GM18868 (cell line): ENCODE measurements at regions not wholly inside any gene's neighbourhood (a gene's known extent, or its start where the extent isn't known, plus 50 kb on each side); places are given as distances from the start of the nearest gene placed in this dataset.

ENCODE experiments used
- ATAC-seq: cut with Tn5 transposase; IDR thresholded peaks from one replicate; pipeline ENCODE4 v1.9.1; 2021; ENCODE audit warnings: mild to moderate bottlenecking, moderate library complexity; ENCODE audit not compliant: unreplicated experiment

DNA sequence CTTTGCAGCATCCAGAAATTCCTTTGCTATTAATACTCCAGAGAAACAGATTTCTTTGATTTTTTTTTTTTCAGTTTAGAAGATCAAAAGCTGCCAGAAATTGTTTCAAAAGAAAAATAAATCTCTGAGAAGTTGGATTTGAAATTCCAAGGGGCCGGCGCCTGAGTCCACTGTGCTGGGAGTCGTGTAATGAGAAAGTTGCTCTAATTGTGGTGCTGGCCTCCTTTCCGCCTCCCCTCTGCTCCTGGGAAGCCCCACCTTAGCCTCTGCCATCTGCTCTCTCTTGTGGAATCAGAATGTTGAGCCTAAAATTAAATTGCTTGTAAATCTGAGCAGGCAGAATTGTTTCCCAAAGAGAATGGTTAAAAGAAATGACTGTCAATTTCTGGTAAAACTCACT, 93.3 kb downstream of the EMX2 start:
- ATAC-seq = no peak

DNA sequence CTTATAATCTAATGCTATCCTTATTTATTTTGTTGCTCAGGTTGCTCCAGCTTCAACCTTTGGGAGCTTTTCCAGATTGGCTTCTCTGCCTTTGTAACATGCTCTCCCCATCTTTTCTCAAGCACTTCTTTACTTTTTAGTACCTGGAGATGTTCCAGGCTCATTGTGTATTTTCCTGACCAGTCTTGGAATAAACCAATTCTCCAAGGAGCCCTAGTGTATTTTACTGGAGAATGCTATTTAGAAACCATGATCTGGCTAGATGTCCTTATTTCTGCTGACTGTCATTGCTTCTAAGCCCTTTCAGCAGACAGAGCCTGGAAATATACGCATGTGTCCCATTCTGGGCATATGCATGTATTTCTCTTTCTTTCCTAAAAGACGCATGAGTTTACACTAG, 95.7 kb downstream of the EMX2 start:
- no peak for ATAC-seq

DNA sequence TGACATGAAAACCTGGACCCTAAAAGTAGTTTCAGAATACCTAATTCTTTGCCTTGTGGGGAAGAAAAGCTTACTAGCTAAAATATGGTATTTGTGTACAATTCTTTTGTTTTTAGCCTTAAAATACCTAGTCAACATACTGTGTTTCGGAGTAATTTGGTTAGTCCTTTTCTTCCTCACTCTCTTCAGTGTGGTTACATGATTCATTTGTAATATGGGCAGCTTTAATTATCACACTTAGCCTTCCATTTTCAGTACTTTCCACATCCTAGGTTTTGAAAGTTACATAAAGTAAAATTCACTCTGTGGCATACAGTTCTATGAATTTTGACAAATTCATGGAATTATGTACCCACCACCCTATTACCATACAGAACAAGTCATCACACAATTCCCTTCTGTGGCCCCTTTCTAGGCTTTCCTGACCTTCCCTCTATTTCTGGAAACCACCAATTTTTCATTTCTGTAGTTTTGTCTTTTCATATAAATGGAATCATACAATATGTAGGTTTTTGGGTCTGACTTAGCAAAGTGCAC, 96.2 kb downstream of the EMX2 start:
- ATAC-seq = no peak

DNA sequence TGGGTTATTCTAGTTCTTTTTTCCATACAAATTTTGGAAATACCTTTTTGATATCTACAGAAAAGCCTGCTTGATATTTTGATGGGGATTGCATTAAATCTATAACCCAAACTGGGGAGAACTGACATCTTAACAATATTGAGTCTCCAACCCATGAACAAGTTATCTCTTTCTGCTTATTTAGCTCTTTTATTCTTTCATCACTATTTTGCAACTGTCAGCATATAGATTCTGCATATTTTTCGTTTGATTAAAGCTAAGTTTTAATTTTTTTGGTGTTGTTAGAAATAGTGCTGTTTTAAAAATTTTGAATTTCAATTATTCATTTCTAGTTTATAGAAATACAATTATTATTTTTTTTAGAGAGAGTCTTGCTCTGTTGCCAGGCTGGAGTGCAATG, 97.9 kb downstream of the EMX2 start:
- ATAC-seq = no peak

DNA sequence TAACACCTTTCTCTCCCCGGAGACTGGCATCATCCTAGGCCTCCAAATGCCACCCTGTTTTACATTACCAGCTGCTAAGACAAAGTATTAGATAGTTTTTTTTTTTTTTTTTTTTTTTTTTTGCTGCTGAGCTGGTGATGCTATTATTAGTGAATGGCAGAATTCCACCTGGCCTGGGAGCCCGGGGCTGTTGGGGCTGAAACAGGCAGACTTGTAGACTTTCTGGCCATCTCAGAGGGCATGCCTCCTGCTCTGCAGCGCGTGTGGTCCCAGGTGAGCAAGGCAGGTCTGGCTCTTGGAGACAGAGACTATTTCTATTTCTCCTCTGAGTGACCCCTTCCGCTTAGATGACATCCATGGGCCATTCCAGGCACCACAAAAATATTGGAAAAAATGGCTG, 104.2 kb downstream of the EMX2 start:
- ATAC-seq = no peak

DNA sequence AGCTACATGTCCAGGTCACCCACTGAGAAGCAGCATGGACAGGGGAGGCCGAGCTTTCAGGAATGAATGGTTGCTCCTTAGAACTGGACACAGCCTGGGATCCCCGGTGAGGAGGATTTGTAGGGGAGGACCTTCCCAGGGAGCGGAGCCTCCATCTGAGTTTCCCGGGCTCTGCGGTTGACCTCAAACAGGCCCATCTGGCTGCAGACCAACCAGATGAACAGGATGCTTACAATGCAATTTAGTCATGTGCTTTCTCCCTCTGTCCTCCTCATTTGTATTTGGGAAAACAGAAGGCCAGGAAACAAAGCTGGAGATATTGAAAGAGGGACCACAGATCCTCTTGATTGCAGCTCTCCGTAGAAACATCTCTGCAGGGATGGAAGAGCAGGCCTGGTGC, 104.8 kb downstream of the EMX2 start:
- no peak for ATAC-seq

DNA sequence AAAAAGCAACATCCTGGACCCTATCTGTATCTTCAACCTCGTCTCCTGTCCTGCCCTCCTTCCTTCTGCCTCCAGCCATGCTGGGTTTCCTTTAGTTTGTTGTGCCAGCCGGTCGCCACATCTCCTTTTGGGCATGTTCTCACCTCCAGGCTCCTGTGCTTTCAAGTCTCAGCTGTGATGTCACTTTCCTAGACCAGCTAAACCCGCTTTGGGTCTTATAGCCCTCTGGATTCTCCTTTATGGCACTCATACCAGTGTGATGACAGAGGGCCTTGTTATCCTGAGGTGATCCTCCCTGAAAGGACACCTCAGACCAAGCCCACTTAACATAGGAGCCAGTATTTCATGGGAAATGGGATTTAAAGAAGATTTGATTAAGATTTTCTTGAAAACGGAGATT, 108.6 kb downstream of the EMX2 start:
- ATAC-seq = no peak

DNA sequence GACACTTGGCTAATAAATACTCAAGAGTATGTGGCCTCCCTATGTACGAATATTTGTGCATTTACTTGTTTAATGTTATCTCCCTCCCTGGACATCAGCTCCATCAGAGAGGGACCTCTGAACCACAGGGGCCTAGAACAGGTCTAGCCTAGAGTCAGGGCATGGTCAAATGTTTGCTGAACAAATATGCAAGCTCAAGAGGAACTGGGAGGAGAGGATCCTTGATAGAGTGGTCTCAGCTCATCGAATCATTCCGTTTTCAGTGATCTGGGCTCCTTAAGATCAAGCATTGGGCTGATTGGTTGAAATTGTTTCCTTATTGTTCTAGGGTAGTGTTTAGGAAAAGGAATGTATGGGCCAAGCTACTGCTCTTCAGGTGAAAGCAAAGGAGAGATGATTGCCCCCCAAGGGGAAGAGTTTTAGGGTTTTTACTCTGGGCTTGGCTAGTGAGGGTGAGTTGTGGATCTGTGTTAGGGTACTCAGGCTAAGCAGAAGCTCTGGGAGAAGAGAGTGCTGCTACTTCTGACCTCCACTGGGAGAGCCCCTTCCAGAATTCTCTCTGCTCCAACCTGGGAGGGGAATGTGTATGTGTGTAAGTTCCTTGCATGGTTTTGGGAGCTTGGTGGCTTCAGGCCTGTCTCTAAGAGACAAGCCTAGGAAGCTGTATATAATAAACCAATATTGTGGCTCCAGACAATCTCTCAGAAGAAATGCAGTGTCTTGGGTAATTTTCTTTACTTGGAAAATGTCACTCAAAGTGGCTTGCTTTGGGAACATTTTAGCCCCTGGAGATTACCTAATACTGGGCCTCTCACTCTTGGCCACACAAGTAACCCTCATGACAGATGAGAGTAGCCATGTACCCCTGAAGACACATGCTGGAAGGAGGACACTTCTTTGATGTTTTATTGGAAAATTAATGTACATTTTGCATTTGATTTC, 110.0 kb downstream of the EMX2 start:
- ATAC-seq = peak; percentile 15

DNA sequence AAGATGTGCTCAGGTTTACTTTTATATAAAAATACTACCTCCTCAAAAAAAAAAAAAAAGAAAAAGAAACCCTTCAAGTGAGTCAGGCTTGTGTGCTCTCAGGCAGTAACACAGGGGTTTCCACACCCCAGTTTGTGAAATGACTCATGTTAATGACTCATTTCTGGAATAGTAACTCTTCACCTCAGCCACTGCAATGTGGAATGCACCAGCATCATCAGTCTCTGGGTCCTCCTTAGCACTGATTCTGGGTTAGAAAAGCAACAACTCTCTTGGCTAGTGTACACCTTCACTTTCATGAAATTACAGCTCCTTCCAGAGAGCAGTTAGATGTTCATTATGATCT, 110.6 kb downstream of the EMX2 start:
- peak; percentile 87 for ATAC-seq

DNA sequence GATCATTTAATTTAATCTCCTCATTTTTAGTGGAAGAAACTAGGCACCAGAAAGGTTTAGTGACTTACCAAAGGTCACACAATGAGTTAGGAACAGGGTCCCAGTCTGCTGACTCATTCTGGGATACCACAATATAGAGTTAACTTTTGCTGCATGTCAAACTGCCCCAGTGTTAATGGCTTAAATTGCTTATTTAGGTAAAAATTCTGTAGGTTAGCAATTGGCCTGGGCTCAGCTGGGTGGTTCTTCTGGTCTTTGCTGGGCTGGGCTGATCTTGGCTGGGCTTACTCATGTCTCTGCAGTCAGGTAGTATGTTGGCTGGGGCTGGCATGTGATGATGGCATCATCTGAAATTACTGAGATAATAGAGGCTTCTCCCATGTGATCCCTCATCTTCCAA, 111.6 kb downstream of the EMX2 start:
- no peak for ATAC-seq

DNA sequence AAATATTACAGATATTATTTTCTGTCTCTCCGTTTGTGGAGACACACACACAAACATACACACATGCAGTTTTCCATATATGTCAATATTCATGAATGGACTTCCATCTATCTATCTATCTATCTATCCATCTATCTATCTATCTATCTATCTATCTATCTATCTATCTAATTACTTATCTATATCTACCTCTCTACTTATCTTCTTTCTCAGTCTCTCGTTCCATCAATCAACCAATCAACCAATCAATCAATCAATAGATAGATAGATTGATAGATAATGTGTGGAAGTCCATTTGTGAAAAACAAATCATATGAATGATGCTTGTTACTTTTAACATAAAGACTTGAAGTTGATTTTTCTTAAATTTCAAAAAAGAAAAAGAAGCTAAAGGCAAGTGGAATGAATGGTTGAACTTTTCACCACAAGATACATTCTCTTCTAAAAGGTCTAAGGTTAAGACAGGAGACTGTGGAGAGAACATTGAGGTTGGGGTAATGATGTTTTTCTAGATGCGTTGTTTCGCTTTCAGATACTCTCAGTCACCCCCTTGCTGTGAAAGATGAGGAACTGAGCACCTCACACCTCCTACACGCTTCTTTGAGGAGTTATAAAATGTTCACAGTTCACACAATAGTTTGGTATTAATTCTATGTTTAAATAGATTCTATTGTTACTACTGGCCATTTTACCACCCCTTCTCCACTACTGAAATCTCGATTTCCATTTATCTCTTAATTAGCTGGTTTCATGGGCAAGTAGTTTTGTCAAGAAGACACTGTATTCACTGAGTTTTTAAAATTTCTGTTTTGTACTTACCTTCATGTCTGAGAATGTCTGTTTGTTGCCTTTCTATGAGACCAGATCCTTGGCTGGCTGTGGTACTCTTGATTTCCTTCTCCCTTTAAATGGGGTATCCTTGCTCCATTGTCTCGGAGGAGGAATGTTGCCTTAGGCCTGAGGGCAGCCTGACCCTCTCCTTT, 114.1 kb downstream of the EMX2 start:
- ATAC-seq = peak; percentile 82

DNA sequence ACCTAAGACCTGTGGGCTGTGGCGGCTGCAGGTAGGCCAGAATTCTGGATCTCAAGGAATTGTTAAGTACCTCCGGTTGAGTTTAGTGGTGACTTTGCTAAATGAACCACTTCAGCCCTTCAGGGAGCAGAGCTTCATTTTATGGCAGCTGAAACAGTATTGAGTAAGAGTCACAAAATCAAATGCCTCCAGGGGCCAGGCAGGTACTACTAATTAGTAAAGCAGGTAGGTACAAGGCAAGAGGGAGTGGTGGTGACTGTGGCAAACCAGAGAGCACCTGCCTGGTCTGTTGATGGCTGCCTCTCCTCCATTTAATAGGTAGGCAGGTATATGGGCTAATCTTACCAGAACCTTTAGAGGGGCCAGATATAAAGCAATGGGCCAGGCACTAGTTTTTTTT, 118.8 kb downstream of the EMX2 start:
- no peak for ATAC-seq

DNA sequence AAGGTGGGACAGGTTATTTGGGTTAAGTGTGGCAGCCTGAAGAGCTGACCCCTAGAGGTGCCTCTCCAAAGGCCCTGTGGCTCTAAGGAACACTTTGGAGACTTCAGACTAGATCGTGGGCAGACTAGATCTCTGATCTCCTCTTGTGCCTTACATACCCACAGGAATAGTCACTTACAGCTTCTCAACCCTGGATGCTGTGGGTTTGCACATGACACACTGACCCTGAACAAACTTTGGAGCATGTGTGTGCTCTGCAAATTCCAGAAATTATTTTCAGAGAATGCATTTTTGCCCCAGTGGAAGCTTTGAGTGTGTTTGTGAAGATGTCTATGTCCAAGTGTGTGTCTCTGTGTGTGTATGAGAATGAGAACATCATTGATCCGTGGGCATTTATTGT, 119.6 kb downstream of the EMX2 start:
- no peak for ATAC-seq

DNA sequence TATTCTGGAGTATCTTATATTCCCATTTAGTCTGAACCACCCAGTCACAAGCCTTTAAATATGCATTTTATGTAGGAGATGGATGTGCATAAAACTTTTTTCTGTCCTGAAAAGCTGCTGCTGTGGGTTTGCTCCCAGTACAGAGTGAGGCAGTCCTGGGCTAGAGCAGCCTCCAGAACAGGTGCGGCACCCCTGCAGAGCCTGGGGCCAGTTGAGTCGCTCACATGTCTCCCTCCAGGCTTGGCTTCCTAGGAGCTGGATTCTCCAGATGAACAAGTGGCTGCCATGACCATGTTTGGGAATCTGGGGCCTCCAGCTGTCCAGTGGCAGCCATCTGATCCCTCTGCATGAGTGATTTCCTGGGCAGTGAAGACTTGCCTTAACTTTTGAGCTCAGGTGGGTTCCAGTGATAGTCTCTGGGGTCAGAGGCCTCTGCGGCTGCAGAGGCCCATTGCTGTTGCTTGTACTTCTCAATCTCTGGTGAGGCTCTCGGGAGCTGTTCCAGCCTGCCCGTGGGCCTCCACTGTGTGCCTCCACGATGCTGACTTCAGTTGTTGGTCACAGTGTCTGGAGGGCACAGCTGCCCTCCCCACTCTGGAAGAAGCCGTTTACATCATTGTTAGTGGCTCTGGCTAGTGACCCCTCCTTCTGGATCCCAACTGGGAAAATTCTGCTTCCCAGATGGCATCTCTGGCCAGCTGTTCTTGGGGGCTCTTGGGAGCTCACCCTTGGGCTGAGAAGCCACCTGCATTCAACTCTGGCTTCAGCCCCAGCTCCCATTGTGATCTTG, 120.4 kb downstream of the EMX2 start:
- no peak for ATAC-seq

DNA sequence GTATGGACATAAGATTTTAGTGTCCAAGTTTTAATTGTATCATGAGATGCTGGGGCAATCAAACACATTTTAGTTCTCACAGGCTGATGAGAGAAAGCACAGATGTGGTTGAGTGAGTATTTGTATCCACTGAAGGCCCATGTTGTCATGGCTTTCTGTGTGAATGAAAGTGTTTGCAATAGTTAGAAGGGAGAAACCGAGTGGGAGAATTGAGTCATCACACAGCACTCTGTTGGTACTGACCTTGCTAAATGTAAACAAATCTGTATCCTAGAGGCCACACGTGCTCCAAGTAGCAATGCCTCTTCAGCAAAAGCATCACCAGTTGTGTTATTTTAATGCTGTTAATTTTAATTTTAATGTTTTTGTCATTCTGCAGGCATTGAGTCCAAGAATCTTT, 121.2 kb downstream of the EMX2 start:
- peak; percentile 99 for ATAC-seq

DNA sequence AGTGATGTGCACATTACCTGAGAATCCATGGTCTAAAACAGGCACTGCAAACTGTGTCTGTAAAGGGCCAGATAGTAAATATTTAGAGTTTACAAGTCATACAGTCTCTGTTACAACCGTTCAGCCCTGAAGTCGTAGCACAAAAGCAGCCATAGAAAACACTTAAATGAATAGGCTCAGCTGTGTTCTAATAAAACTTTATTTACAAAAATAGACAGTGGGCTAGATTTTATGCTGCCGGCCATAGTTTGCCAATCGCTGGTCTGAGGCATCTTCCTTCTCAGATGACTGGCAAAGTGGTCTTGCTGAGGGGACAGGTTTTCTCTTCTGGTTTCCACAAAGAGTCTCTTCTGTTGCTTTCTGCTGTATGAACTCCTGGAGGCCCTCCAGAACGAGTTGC, 121.7 kb downstream of the EMX2 start:
- no peak for ATAC-seq

DNA sequence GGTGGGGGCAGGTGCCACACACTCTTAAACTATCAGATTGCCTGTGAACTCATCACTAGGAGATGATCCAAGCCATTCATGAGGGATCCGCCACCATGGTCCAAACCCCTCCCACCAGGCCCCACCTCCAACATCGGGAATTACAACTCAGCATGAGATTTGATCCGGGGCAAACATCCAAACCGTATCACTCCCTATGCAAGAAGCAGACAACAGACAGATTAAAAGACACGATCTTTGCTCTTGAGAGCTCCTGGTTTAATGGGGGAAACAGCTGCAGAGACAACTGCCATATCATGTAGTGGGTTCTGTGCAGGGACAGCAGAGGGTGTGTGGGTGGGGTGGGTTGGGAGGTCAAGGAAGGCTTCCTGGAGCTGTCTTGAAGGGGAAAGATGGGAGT, 123.6 kb downstream of the EMX2 start:
- no peak for ATAC-seq

DNA sequence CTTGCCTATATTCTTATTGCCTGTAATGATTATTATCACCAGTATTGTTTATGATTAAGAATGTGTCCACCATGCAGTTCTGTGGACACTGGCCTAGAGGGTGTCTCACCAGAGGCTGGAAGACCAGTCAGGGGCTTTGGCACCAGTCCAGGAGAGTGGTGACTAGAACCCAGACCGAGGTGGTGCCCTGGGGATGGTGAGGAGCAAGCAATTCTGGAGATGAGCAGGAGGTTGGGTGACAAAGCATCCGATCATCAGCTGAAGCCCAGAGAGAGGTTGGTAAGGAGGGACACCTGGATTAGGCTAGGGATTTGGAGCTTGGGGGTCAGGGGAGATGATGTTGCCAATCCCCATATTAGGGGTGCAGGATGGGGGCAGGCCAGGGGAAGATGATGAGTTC, 124.4 kb downstream of the EMX2 start:
- no peak for ATAC-seq

DNA sequence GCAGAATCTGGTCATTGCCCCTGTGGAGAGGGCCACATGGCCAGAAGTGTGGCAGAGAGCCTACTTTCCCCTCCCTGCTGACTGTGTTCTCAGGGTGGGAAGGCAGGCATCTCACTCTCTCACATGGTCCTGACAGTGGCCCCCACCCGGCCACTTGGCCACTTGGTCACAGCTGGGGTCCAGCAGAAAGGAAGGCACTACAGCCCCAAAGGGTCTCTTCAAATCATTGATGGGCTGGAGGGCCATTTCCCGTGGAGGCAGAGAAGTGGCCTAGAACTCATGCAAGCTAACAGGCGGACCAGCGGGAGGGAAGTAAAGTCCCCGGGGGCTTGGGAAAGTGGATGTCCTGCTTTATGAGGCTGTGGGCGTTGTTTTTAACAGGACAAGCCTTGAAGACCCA, 125.3 kb downstream of the EMX2 start:
- no peak for ATAC-seq

DNA sequence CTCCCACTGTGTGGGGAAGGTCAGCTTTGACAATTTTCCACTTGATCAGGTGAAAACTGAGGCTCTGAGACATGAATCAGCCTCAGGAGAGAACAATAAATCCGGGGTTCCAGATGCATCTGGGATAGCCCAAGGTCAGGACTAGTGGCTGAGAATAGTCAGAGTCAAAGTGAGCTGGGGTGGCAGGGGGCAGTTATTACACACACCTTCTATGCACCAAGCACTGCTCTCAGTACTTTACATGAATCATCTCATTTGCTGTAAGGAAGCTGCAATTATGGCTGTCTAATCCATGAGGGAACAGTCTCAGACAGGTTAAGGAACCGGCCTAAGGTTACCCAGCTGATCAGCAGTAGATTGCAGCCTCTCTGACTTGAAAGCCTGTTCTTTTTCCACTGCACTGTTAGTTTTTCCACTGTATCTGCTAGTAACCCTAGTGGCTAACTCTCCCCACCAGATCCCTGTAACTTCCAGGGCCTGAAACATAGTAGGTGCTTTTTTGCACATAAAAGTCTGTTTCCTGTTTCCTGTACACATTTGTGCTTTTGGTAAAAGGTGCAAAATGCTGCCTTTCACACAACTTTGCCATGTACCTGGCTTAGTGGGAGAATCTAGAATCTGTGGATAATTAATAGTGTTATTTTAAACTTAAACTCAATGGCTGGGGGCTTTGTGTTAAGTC, 125.9 kb downstream of the EMX2 start:
- no peak for ATAC-seq
